ENCODE measurements at regions not wholly inside any gene's neighbourhood (a gene's known extent, or its start where the extent isn't known, plus 50 kb on each side); places are given as distances from the start of the nearest gene placed in this dataset.

- no peak for TF ChIP-seq CTCF (IDR thresholded peaks at IDR 0.05; ENCODE audit: insufficient read depth, low read depth, low read length)
- TF ChIP-seq EZH2 (IDR thresholded peaks at IDR 0.05; ENCODE audit: insufficient read depth, low read length) = no peak
Observed at GRCh38 chr6:8821981-8822381, 386.6 kb upstream of the SLC35B3 start.
